ENCODE measurements at regions not wholly inside any gene's neighbourhood (a gene's known extent, or its start where the extent isn't known, plus 50 kb on each side); places are given as distances from the start of the nearest gene placed in this dataset.

GRCh38 chr20:48090314-48090713 lies 305.0 kb upstream of the SULF2 start:
- Histone ChIP-seq H3K4me1 (no peaks in the 10 kb centered on the region), H3K36me3 (no peaks in the 10 kb centered on the region), H3K4me3 (no peak overlapping the region), H3K27me3 (no peaks in the 10 kb centered on the region), H3K27ac (no peak overlapping the region), H3K9me3 (no peaks in the 10 kb centered on the region)
- TF ChIP-seq CTCF (IDR thresholded peaks at IDR 0.05), result no peak
- TF ChIP-seq POLR2AphosphoS5 (IDR thresholded peaks at IDR 0.05; ENCODE audit: insufficient read depth in 1 of 2, low read depth in 1 of 2), result no peak
- TF ChIP-seq POLR2A (IDR thresholded peaks at IDR 0.05), result no peak
- intact Hi-C loops (cut with DNase I), result no loop called here
- no peak for DNase-seq (ENCODE audit: extremely low spot score in 2 of 2)

- Histone ChIP-seq H3K27ac (no peak overlapping the region), H3K4me1 (no peaks in the 10 kb centered on the region), H3K9me3 (no peaks in the 10 kb centered on the region), H3K27me3 (no peaks in the 10 kb centered on the region), H3K36me3 (no peaks in the 10 kb centered on the region), H3K4me3 (no peak overlapping the region)
- TF ChIP-seq POLR2A (IDR thresholded peaks at IDR 0.05) (no peak), CTCF (IDR thresholded peaks at IDR 0.05) (no peak), POLR2AphosphoS5 (IDR thresholded peaks at IDR 0.05; ENCODE audit: insufficient read depth in 1 of 2, low read depth in 1 of 2) (no peak)
- intact Hi-C loops (cut with DNase I), result no loop called here
- DNase-seq (ENCODE audit: extremely low spot score in 2 of 2), result no peak
These were observed 295.3 kb upstream of the SULF2 start for GRCh38 chr20:48080583-48080982.

- Histone ChIP-seq H3K27me3 (no peaks in the 10 kb centered on the region), H3K4me3 (no peak overlapping the region), H3K4me1 (no peaks in the 10 kb centered on the region), H3K27ac (no peak overlapping the region), H3K36me3 (no peaks in the 10 kb centered on the region), H3K9me3 (no peaks in the 10 kb centered on the region)
- TF ChIP-seq CTCF (IDR thresholded peaks at IDR 0.05) (no peak), POLR2AphosphoS5 (IDR thresholded peaks at IDR 0.05; ENCODE audit: insufficient read depth in 1 of 2, low read depth in 1 of 2) (no peak), POLR2A (IDR thresholded peaks at IDR 0.05) (no peak)
- no peak for DNase-seq (ENCODE audit: extremely low spot score in 2 of 2)
- intact Hi-C loops (cut with DNase I), result no loop called here
These were observed 293.7 kb upstream of the SULF2 start for GRCh38 chr20:48079028-48079427.

- no peaks in the 10 kb centered on the region for H3K4me1 ChIP-seq
- intact Hi-C loops (cut with DNase I), result no loop called here
- TF ChIP-seq POLR2A (IDR thresholded peaks at IDR 0.05) (no peak), CTCF (IDR thresholded peaks at IDR 0.05) (no peak), POLR2AphosphoS5 (IDR thresholded peaks at IDR 0.05; ENCODE audit: insufficient read depth in 1 of 2, low read depth in 1 of 2) (no peak)
These were observed 291.5 kb upstream of the SULF2 start for GRCh38 chr20:48076747-48077146.

GRCh38 chr20:48076247-48076646 lies 291.0 kb upstream of the SULF2 start:
- Histone ChIP-seq H3K9me3 (no peaks in the 10 kb centered on the region), H3K27ac (no peak overlapping the region), H3K4me1 (no peaks in the 10 kb centered on the region), H3K36me3 (no peaks in the 10 kb centered on the region), H3K4me3 (no peak overlapping the region), H3K27me3 (no peaks in the 10 kb centered on the region)
- no peak for TF ChIP-seq POLR2AphosphoS5 (IDR thresholded peaks at IDR 0.05; ENCODE audit: insufficient read depth in 1 of 2, low read depth in 1 of 2)
- TF ChIP-seq POLR2A (IDR thresholded peaks at IDR 0.05), result no peak
- no peak for TF ChIP-seq CTCF (IDR thresholded peaks at IDR 0.05)
- DNase-seq (ENCODE audit: extremely low spot score in 2 of 2), result no peak
- intact Hi-C loops (cut with DNase I), result no loop called here

More at GRCh38 chr20:48076747-48077146, 291.5 kb upstream of the SULF2 start:
- H3K27ac ChIP-seq, result no peak overlapping the region
- H3K27me3 ChIP-seq, result no peaks in the 10 kb centered on the region
- no peaks in the 10 kb centered on the region for H3K9me3 ChIP-seq
- H3K36me3 ChIP-seq, result no peaks in the 10 kb centered on the region
- DNase-seq (ENCODE audit: extremely low spot score in 2 of 2), result no peak
- no peak overlapping the region for H3K4me3 ChIP-seq
